NCI-H187 treated with DMSO at 0.1 percent for 48 hours (cell line): ENCODE measurements at regions not wholly inside any gene's neighbourhood (a gene's known extent, or its start where the extent isn't known, plus 50 kb on each side); places are given as distances from the start of the nearest gene placed in this dataset.

Experiments
- DNase-seq: peaks from one replicate; lab custom pipeline; 2025; lab: John Stamatoyannopoulos, UW

GRCh38 chr3:87332789-87333188, 56.4 kb upstream of the POU1F1 start:
- DNase-seq, result no peak

- DNase-seq, result no peak
These were observed 52.7 kb upstream of the POU1F1 start for GRCh38 chr3:87329065-87329464.
